GM21529 (cell line): ENCODE measurements at regions not wholly inside any gene's neighbourhood (a gene's known extent, or its start where the extent isn't known, plus 50 kb on each side); places are given as distances from the start of the nearest gene placed in this dataset.

Experiments used
- ATAC-seq: cut with Tn5 transposase; IDR thresholded peaks from one replicate; pipeline ENCODE4 v1.9.1; 2021; ENCODE audit not compliant: unreplicated experiment

- ATAC-seq = no peak
Observed at GRCh38 chr2:155095613-155096012, 397.1 kb downstream of the KCNJ3 start.

DNA sequence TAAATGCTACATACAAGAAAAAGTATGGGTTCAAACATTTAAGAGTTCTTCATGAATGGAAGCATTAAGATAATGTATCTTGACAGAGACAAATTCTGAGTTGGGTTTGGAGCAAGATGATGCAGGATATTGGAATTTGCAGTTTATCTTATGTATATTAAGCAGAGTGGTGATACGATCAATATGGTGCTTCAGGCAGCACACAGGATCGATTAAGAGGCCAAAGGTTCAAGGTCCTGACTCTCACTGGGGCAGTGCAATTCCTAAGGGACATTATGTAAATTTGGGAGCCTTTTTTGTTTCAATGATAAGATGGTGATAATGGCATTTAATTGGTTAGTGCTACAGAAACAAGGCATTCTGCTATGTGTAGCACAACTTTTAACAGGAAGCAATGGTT lies 381.9 kb downstream of the KCNJ3 start:
- ATAC-seq = no peak

DNA sequence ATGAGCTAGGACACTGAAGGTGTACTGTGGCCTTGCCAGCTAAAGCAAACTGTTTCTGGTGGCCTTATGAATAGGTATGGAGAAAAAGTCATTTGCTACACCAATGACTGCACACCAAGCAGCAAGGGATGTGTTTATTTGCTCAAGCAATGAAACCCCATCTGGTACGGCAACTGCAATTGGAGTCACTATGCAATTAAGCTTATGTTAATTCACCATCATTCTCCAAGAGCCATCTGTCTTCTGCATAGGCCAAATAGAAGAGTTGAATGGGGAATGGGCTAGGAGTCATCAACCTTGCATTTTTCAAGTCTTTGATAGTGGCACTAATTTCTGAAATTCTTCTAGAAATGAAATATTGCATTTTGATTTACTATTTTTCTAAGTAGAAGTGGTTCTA lies 372.0 kb downstream of the KCNJ3 start:
- no peak for ATAC-seq

GRCh38 chr2:155062922-155063258 lies 364.4 kb downstream of the KCNJ3 start:
- no peak for ATAC-seq

GRCh38 chr2:155062250-155062921 lies 363.9 kb downstream of the KCNJ3 start:
- no peak for ATAC-seq

DNA sequence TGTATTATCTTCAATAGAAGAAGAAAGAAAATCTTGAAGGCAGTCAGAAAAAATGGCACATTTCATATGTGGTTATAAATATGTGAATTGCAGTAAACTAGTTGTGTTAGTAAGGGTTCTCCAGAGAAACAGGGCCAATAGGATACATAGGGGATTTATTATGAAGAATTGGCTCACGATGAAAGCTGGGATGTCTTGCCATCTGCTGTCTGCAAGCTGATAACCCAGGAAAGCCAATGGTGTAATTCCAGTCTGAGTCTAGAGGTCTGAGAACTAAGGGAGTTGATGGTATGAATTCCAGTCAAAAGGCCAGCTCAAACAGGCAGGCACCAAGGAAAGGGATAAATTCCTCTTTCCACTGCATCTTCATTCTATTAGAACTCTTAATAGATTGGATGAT lies 362.4 kb downstream of the KCNJ3 start:
- no peak for ATAC-seq

DNA sequence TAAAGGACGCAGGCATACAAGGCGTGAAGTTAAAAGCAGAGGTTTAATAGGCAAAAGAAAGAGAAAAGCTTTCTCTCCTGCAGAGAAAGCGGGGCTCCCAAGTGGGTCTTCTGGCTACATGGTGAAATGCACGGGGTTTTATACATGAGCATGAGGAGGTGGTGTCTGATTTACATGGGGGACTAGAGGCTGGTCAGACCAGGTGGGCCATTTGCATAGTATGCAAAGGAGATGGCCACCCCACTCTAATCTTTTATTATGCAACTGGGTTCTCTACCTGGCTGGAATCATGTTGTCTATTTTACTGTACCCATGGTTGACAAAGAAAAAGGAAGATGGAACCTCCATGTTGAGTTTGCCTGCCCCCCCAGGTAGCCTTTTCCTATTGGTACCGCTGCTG lies 356.2 kb downstream of the KCNJ3 start:
- ATAC-seq = no peak

- ATAC-seq = no peak
Observed at GRCh38 chr2:155043097-155043496, 344.6 kb downstream of the KCNJ3 start.

DNA sequence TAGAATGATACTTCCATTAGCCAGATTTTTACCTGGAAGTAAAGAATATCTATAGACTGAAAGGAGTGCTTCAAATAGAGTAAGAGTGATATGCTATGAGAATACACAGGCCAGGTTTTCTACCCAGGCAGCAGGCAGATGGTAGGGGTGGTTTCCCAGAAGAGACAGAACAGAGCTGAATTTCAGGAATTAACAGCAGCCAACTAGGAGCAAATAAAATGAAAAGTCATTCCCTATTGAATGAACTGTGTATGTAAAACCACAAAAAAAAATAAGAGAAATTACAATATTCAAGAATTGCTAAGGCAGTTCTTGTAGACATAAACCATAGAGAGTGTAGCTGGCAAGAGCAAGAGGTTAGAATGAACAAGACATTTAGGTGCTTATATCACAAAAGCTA lies 336.8 kb downstream of the KCNJ3 start:
- no peak for ATAC-seq

- peak; percentile 62 for ATAC-seq
Observed at GRCh38 chr2:155033652-155034051, 335.2 kb downstream of the KCNJ3 start.

DNA sequence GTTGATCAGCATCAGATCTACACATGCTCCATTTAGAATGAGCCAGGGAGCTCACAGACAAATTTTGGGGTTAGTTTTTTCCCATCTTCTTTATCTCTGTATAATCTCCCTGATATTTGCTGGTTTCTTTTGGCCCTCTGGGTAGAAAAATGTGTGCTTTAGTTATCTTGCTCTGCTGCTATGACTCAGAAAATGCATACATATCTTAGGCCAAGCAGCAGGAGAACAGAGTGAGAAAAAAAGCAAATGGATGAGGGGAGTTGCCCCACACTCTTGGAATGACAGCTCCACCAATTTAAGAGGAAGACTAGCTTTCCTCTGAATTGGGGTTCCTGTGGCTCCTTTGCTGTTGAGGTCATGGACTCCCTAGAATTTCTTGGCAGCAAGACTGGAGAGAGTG lies 331.8 kb downstream of the KCNJ3 start:
- no peak for ATAC-seq

- no peak for ATAC-seq
Observed at GRCh38 chr2:155026651-155027174, 328.2 kb downstream of the KCNJ3 start.

DNA sequence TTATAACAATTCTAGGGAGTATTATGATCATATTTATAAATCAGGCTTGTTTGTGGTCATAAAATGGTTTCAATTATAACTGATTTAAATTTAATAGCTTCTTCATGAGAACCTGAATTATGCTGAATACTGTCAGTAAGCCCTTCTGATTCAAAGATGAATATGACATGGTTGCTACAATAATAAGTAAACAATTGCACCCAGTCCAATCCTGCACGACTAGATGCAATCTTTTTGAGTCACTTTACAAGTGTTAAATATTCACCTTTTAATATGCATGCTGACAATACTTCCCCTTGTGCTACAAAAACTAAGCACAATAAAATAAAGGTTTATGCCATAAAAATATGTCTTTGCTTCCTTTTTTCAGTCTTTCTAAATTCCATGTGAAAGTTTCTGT lies 325.2 kb downstream of the KCNJ3 start:
- ATAC-seq = no peak

DNA sequence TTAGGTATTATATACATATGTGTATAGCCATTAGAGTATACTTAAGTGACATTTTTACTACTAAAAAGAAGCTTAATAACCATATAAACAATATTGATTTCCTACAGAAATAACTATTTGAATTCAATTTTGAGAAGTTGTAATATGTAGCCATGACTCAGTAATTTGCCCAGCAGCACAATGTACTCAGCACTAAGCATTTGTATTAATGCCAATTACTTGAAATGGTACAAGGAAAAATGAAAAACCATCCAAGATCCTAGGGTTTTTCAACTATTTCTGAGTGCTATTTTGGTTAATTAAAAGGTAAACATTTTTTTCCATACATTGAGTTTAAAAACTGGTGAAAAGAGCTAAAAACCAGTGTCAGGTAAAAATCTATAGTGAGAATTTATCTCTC lies 324.0 kb downstream of the KCNJ3 start:
- ATAC-seq = no peak

- ATAC-seq = no peak
Observed at GRCh38 chr2:155021618-155022017, 323.1 kb downstream of the KCNJ3 start.

GRCh38 chr2:155020246-155020645 lies 321.8 kb downstream of the KCNJ3 start:
- ATAC-seq = no peak

DNA sequence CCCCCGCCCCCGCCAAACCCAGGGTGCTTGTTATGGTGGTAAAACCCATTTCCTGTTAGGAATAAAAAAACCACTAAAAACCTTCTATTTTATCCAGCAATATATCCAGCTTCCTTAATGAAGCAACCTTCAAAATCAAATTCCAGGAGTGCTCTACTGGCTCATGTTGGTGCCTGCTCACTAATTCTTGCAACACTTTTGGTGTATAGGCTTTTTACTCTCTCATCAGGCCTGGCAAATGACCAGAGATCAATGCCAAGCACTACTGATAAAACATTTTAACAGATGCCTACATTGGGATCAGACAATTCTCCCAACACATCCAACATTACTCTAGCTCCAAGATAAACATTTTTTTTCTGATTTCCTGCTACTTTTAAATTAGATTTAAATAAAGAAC lies 312.4 kb downstream of the KCNJ3 start:
- ATAC-seq = no peak

GRCh38 chr2:154995361-154995760 lies 296.9 kb downstream of the KCNJ3 start:
- no peak for ATAC-seq

DNA sequence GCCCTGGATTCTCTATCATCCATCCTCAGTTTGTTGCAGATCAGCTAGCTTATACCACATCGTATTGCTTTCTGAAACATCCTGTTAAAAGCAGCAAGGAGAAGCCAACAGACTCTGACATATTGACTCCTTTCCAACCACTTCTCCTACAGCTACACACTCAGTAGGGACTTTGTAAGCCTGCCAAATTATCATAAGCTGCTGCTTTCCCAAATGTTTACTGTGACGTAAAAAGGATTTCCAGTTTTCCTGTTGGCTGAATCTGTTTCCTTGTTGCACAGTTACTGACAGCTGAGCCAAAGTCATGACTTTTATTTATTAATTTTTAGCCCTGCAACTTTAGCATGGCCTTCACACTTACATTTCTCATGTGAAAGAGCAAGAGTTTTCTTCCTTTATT lies 294.3 kb downstream of the KCNJ3 start:
- ATAC-seq = no peak

DNA sequence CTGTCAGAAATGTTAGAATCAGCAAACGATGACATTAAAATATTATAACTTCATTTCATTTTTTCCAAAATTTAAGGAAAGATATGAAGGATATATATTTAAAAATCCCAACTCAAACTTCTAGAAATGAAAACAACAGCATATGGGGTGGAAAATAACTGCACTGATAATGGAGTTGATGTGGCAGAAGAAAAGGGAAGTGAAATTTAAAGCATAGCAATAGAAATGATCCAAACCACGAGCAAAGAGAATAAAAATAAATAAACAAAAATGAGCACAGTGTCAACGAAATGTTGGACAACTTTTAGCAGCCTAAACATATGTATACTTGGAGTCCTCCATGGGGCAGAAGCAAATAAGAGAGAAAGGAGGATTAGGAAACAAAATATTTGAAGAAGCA lies 280.2 kb downstream of the KCNJ3 start:
- ATAC-seq = peak; percentile 54

- ATAC-seq = no peak
Observed at GRCh38 chr2:154978244-154978643, 279.7 kb downstream of the KCNJ3 start.

DNA sequence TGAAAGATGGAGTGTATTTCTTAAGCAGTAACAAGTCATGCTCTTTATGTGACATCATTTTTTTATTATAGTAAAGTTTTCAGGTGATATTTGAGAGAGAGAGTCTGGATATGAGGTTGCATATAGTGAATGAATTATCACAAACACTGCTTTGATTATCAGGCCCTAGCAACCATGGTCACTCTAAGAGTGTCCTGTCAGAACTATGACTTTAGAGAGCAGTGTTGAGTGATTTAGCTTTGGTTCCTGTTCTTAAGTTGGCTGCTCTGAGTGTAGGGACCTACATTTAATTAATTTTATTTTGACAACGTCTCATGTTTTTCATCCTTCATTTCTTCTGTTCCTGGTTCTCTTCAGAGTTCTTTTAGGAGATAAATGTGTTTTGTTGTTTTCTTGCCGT lies 275.5 kb downstream of the KCNJ3 start:
- no peak for ATAC-seq

DNA sequence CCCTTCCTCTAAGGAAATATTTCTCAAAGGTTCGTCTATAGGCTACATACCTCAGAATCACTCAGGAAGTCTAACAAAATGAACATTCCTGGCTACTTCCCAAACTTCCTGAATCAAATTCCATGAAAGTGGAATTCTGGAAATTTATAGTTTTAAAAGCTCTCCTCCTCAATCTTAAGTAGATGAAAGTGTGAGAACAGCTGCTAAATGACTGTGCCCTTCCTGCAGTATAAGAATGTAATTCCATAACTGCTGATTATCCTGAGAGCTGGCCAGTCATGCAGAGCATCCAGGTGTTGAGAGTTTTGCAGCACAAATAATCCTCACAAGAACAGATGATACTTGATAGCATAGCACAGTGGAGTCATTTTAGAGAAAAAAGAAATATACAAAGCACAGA lies 265.0 kb downstream of the KCNJ3 start:
- ATAC-seq = no peak
